Liver (tissue), 3 donors: ENCODE measurements at regions not wholly inside any gene's neighbourhood (a gene's known extent, or its start where the extent isn't known, plus 50 kb on each side); places are given as distances from the start of the nearest gene placed in this dataset.

Experiments used
- ATF3 ChIP-seq: IDR thresholded peaks from 2 replicates; pipeline ENCODE4 v1.6.1; 2016; ENCODE audit warnings: antibody characterized with exemption
- CTCF ChIP-seq: fragments of 150-350 bp; IDR thresholded peaks from 2 replicates; pipeline ENCODE4 v1.5.1; 2017; ENCODE audit warnings: improper control_type of control experiment, low read depth, low read length; ENCODE audit not compliant: missing input control
- EGR1 ChIP-seq, 2 donors: IDR thresholded peaks; 2 replicates each; pipeline ENCODE4 v1.6.1; 2016 to 2018; ENCODE audit warnings: antibody characterized with exemption in 2 of 2, low read depth in 2 of 2
- GABPA ChIP-seq, 2 donors: IDR thresholded peaks in 1 of 2; conservative IDR thresholded peaks in 1 of 2; 2 replicates each; pipeline ENCODE4 v1.6.1; 2016; ENCODE audit warnings: antibody characterized with exemption in 2 of 2, mild to moderate bottlenecking in 1 of 2, moderate library complexity in 1 of 2
- JUND ChIP-seq, 2 donors: IDR thresholded peaks; 2 replicates each; pipeline ENCODE4 v1.6.1; 2016; ENCODE audit warnings: antibody characterized with exemption in 2 of 2
- MAX ChIP-seq: IDR thresholded peaks from 2 replicates; pipeline ENCODE4 v1.6.1; 2016; ENCODE audit warnings: antibody characterized with exemption
- RAD21 ChIP-seq, 2 donors: IDR thresholded peaks; 2 replicates each; pipeline ENCODE4 v1.6.1; 2016; ENCODE audit warnings: antibody characterized with exemption in 2 of 2, mild to moderate bottlenecking in 2 of 2
- RXRA ChIP-seq, 2 donors: IDR thresholded peaks; 2 replicates each; pipeline ENCODE4 v1.6.1; 2017 to 2018; ENCODE audit warnings: antibody characterized with exemption in 2 of 2, mild to moderate bottlenecking in 1 of 2
- TAF1 ChIP-seq: conservative IDR thresholded peaks from 2 replicates; pipeline ENCODE4 v1.6.1; 2016; ENCODE audit warnings: antibody characterized with exemption, mild to moderate bottlenecking
- YY1 ChIP-seq: IDR thresholded peaks from 2 replicates; pipeline ENCODE4 v1.6.1; 2016; ENCODE audit warnings: antibody characterized with exemption, mild to moderate bottlenecking
- TF ChIP-seq, protein P1 (sequence below): IDR thresholded peaks from 2 replicates; pipeline ENCODE4 v1.6.1; 2016; ENCODE audit warnings: antibody characterized with exemption, mild to moderate bottlenecking
- TF ChIP-seq, protein P2 (sequence below): IDR thresholded peaks from 2 replicates; pipeline ENCODE4 v1.6.1; 2016; ENCODE audit warnings: antibody characterized with exemption
- donor health status: healthy.
- donor health status: healthy.

GRCh38 chr7:86962623-86963022, 96.8 kb downstream of the ELAPOR2 start:
- no peak for TF ChIP-seq CTCF
- no peak for TF ChIP-seq MAX
- no peak for TF ChIP-seq ATF3
- no peak for TF ChIP-seq RXRA (IDR thresholded peaks at IDR 0.05)
- no peak for TF ChIP-seq RAD21 (IDR thresholded peaks at IDR 0.05)
- TF ChIP-seq YY1 = no peak
- TF ChIP-seq JUND (IDR thresholded peaks at IDR 0.05) = no peak
- TF ChIP-seq, protein P1, sequence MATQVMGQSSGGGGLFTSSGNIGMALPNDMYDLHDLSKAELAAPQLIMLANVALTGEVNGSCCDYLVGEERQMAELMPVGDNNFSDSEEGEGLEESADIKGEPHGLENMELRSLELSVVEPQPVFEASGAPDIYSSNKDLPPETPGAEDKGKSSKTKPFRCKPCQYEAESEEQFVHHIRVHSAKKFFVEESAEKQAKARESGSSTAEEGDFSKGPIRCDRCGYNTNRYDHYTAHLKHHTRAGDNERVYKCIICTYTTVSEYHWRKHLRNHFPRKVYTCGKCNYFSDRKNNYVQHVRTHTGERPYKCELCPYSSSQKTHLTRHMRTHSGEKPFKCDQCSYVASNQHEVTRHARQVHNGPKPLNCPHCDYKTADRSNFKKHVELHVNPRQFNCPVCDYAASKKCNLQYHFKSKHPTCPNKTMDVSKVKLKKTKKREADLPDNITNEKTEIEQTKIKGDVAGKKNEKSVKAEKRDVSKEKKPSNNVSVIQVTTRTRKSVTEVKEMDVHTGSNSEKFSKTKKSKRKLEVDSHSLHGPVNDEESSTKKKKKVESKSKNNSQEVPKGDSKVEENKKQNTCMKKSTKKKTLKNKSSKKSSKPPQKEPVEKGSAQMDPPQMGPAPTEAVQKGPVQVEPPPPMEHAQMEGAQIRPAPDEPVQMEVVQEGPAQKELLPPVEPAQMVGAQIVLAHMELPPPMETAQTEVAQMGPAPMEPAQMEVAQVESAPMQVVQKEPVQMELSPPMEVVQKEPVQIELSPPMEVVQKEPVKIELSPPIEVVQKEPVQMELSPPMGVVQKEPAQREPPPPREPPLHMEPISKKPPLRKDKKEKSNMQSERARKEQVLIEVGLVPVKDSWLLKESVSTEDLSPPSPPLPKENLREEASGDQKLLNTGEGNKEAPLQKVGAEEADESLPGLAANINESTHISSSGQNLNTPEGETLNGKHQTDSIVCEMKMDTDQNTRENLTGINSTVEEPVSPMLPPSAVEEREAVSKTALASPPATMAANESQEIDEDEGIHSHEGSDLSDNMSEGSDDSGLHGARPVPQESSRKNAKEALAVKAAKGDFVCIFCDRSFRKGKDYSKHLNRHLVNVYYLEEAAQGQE = no peak
- TF ChIP-seq GABPA (IDR thresholded peaks at IDR 0.05 in 1 of 2, conservative IDR thresholded peaks at IDR 0.05 in 1 of 2) = no peak
- TF ChIP-seq, protein P2, sequence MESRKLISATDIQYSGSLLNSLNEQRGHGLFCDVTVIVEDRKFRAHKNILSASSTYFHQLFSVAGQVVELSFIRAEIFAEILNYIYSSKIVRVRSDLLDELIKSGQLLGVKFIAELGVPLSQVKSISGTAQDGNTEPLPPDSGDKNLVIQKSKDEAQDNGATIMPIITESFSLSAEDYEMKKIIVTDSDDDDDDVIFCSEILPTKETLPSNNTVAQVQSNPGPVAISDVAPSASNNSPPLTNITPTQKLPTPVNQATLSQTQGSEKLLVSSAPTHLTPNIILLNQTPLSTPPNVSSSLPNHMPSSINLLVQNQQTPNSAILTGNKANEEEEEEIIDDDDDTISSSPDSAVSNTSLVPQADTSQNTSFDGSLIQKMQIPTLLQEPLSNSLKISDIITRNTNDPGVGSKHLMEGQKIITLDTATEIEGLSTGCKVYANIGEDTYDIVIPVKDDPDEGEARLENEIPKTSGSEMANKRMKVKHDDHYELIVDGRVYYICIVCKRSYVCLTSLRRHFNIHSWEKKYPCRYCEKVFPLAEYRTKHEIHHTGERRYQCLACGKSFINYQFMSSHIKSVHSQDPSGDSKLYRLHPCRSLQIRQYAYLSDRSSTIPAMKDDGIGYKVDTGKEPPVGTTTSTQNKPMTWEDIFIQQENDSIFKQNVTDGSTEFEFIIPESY = no peak
- TF ChIP-seq TAF1 = no peak
- TF ChIP-seq EGR1 (IDR thresholded peaks at IDR 0.05; ENCODE audit: low read depth in 2 of 2) = no peak
